ENCODE measurements at regions not wholly inside any gene's neighbourhood (a gene's known extent, or its start where the extent isn't known, plus 50 kb on each side); places are given as distances from the start of the nearest gene placed in this dataset.

DNA sequence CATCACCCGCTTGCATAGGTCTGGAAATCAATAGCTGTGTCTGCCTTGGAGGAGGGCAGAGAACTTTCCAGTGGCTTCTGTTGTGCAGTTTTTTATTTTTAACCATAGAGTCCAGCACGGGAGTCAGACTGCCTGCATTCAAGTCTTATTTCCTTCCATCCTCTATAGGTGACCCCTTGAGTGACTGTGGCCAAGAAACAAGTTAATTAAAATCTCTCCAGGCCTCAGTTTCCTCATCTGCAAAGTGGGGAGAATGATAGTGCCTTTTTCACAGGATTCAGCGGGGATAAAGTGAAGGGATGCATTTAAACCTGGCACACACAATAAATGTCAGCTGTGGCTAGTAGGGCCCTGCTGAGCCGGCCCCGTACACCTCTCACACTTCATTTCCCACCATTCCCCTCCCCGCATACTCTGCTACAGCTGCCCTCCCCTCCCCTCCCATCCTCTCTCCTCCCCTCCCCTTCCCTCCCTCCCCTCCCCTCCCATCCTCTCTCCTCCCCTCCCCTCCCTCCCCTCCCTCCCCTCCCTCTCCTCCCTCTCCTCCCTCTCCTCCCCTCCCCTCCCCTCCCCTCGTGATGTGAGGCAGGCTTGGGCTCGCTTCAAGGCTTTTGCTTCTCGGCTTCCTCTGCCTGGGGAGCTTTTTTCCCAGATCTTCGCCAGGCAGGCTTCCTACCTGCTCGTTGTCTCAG lies 150.5 kb downstream of the TFAP2C start:
- TF ChIP-seq, protein P1, sequence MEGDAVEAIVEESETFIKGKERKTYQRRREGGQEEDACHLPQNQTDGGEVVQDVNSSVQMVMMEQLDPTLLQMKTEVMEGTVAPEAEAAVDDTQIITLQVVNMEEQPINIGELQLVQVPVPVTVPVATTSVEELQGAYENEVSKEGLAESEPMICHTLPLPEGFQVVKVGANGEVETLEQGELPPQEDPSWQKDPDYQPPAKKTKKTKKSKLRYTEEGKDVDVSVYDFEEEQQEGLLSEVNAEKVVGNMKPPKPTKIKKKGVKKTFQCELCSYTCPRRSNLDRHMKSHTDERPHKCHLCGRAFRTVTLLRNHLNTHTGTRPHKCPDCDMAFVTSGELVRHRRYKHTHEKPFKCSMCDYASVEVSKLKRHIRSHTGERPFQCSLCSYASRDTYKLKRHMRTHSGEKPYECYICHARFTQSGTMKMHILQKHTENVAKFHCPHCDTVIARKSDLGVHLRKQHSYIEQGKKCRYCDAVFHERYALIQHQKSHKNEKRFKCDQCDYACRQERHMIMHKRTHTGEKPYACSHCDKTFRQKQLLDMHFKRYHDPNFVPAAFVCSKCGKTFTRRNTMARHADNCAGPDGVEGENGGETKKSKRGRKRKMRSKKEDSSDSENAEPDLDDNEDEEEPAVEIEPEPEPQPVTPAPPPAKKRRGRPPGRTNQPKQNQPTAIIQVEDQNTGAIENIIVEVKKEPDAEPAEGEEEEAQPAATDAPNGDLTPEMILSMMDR (conservative IDR thresholded peaks at IDR 0.05; ENCODE audit: low read depth, low read length), result no peak
- no peak for TF ChIP-seq EZH2 (IDR thresholded peaks at IDR 0.05; ENCODE audit: borderline replicate concordance, low read depth, low read length, poor library complexity, severe bottlenecking)
